ENCODE measurements at regions not wholly inside any gene's neighbourhood (a gene's known extent, or its start where the extent isn't known, plus 50 kb on each side); places are given as distances from the start of the nearest gene placed in this dataset.

DNA sequence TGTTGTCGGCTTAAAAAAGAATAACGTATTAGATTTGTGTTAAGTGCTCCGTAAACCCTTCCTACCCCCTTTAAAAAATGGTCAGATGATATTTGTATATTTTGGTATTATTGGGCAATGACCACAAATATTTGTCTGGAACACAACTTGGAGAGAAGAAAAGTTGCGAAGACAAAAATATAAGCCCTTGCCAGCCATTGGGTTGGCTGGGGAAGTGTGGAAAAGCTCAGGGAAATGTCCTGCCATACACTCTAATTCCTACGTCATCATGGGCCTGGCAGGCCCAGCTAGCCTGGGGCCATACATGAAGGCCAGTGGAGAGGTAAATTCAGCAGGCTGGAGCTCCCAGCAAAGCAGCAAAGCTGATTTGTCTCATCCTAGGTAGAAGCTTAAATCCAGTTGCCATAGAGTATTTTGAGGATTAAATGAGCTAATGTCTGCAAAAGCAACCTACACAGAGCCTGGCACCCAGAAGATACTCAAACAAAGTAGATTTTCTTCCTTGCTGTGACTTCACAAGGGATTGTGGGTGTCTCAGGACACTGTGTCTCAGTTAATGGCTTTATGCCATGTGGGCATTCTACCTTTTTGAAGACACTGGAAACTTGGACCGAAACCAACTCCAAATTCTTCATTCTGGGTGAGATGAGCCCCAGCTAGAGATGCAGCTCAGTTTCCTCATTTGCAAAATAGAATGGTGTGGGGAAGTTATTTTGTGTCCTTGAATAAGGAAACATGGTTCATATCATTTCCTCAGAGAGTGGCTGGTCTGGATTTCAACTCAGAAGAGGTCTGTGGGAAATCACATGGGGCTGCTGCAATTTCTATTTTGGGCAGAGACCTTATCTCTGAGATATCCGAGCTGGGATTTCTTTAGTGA lies 87.9 kb upstream of the MAP4K3 start:
- Histone ChIP-seq H3K23ac (ENCODE audit: low read length) (no peak overlapping the region), H3K27ac (ENCODE audit: low read depth, low read length) (no peak overlapping the region), H4K8ac (ENCODE audit: low read depth, low read length) (no peak overlapping the region), H3K36me3 (ENCODE audit: control insufficient read depth, insufficient read depth, low read length) (no peaks in the 10 kb centered on the region), H3K27me3 (ENCODE audit: insufficient read depth, low read length, poor library complexity) (no peaks in the 10 kb centered on the region), H3K4me2 (ENCODE audit: low read length) (no peak overlapping the region), H3K9ac (ENCODE audit: low read length) (no peak overlapping the region), H3K4ac (ENCODE audit: low read depth, low read length) (no peak overlapping the region), H2AK5ac (ENCODE audit: low read length) (no peak overlapping the region), H3K4me1 (ENCODE audit: control insufficient read depth, low read depth, low read length) (peaks cover 2% of the 10 kb centered on the region), H3K79me2 (ENCODE audit: control insufficient read depth, insufficient read depth, low read length) (no peaks in the 10 kb centered on the region), H2BK5ac (ENCODE audit: low read length) (no peak overlapping the region), H3K4me3 (ENCODE audit: low read length) (no peak overlapping the region), H3K56ac (ENCODE audit: low read length) (no peak overlapping the region), H4K5ac (ENCODE audit: low read length) (no peak overlapping the region), H3K79me1 (ENCODE audit: low read length) (no peaks in the 10 kb centered on the region), H3K18ac (ENCODE audit: low read length) (no peak overlapping the region), H2BK120ac (ENCODE audit: low read depth, low read length) (no peak overlapping the region), H2BK15ac (replicated peaks; ENCODE audit: low read depth) (no peak overlapping the region)
- no peak for DNase-seq
- WGBS (ENCODE audit: extremely low coverage, insufficient coverage, low lambda C conversion rate), result no CpG with 5 or more reads among the region's 7 CpGs

DNA sequence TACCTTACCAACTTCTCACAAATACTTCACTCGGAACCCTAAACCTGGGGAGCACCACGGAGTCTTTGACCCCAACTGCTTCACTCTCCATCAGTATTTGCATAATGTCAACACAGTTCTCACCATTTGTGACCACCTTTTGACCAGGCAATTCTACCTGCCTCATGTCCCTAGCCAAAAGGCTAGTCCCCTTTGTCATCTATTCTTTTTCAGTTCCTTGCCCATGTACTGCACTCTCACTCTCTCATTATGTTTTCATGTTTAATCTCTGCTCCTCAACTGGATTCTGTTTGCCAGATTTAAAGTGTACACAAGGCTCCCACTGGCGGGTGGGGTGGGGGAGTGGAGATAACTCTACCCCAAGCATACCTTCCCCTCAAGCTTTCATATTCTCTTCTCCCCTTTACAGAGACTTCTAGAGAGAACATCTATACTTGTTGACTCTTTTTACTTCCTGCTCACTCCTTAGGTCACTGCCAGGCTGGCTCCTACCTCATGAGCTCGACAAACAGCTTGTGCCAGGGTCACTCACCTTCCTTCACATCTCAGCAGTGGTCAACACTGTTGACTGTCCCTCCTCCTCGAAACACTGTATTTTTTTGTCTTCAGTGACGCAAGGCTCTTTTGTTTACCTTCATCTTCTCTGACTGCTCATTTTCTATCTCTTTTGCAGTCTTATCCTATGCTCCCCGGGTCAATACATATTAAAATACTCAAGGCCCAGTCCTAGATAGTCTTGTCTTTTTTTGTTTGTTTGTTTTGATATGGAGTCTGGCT lies 88.7 kb upstream of the MAP4K3 start:
- H3K79me1 ChIP-seq (ENCODE audit: low read length), result no peaks in the 10 kb centered on the region
- no peaks in the 10 kb centered on the region for H3K36me3 ChIP-seq (ENCODE audit: control insufficient read depth, insufficient read depth, low read length)
- H3K56ac ChIP-seq (ENCODE audit: low read length), result no peak overlapping the region
- no peak overlapping the region for H2BK15ac ChIP-seq (replicated peaks; ENCODE audit: low read depth)
- no peak overlapping the region for H3K9ac ChIP-seq (ENCODE audit: low read length)
- H2BK5ac ChIP-seq (ENCODE audit: low read length), result no peak overlapping the region
- H3K4ac ChIP-seq (ENCODE audit: low read depth, low read length), result no peak overlapping the region
- H3K27ac ChIP-seq (ENCODE audit: low read depth, low read length), result no peak overlapping the region
- H3K4me1 ChIP-seq (ENCODE audit: control insufficient read depth, low read depth, low read length), result peaks cover 2% of the 10 kb centered on the region
- no peak overlapping the region for H3K23ac ChIP-seq (ENCODE audit: low read length)
- no peak overlapping the region for H2BK120ac ChIP-seq (ENCODE audit: low read depth, low read length)
- no peaks in the 10 kb centered on the region for H3K27me3 ChIP-seq (ENCODE audit: insufficient read depth, low read length, poor library complexity)
- no peaks in the 10 kb centered on the region for H3K79me2 ChIP-seq (ENCODE audit: control insufficient read depth, insufficient read depth, low read length)
- no peak overlapping the region for H3K4me2 ChIP-seq (ENCODE audit: low read length)
- no peak for DNase-seq
- H3K18ac ChIP-seq (ENCODE audit: low read length), result no peak overlapping the region
- no peak overlapping the region for H4K5ac ChIP-seq (ENCODE audit: low read length)
- no CpG with 5 or more reads among the region's 7 CpGs for WGBS (ENCODE audit: extremely low coverage, insufficient coverage, low lambda C conversion rate)
- no peak overlapping the region for H4K8ac ChIP-seq (ENCODE audit: low read depth, low read length)
- no peak overlapping the region for H2AK5ac ChIP-seq (ENCODE audit: low read length)
- no peak overlapping the region for H3K4me3 ChIP-seq (ENCODE audit: low read length)

DNA sequence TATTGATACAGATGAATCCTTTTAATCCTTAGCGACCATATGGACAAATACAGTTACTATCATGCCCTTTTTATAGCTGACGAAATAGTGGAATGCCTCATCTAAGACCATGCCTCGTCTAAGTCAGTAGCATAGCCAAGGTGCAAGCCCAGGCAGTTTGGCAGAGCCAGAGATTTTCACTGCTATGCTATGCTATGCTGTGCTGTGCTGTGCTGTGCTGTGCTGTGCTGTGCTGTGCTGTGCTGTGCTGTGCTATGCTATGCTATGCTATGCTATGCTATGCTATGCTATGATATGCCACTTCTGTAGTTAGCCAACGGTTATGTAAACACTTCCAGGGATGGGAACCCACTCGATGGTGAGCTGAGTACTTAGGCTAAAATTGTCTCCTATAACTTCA lies 91.6 kb upstream of the MAP4K3 start:
- Histone ChIP-seq H3K4me3 (ENCODE audit: low read length) (no peak overlapping the region), H3K56ac (ENCODE audit: low read length) (no peak overlapping the region), H2BK15ac (replicated peaks; ENCODE audit: low read depth) (no peak overlapping the region), H3K4me2 (ENCODE audit: low read length) (no peak overlapping the region), H3K79me1 (ENCODE audit: low read length) (no peaks in the 10 kb centered on the region), H3K79me2 (ENCODE audit: control insufficient read depth, insufficient read depth, low read length) (no peaks in the 10 kb centered on the region), H3K18ac (ENCODE audit: low read length) (no peak overlapping the region), H2BK5ac (ENCODE audit: low read length) (no peak overlapping the region), H3K4me1 (ENCODE audit: control insufficient read depth, low read depth, low read length) (peaks cover 2% of the 10 kb centered on the region), H3K27ac (ENCODE audit: low read depth, low read length) (no peak overlapping the region), H4K8ac (ENCODE audit: low read depth, low read length) (no peak overlapping the region), H2AK5ac (ENCODE audit: low read length) (no peak overlapping the region), H2BK120ac (ENCODE audit: low read depth, low read length) (no peak overlapping the region), H3K23ac (ENCODE audit: low read length) (no peak overlapping the region), H4K5ac (ENCODE audit: low read length) (no peak overlapping the region), H3K4ac (ENCODE audit: low read depth, low read length) (no peak overlapping the region), H3K27me3 (ENCODE audit: insufficient read depth, low read length, poor library complexity) (no peaks in the 10 kb centered on the region), H3K9ac (ENCODE audit: low read length) (no peak overlapping the region), H3K36me3 (ENCODE audit: control insufficient read depth, insufficient read depth, low read length) (no peaks in the 10 kb centered on the region)
- no CpG with 5 or more reads among the region's 5 CpGs for WGBS (ENCODE audit: extremely low coverage, insufficient coverage, low lambda C conversion rate)
- no peak for DNase-seq

DNA sequence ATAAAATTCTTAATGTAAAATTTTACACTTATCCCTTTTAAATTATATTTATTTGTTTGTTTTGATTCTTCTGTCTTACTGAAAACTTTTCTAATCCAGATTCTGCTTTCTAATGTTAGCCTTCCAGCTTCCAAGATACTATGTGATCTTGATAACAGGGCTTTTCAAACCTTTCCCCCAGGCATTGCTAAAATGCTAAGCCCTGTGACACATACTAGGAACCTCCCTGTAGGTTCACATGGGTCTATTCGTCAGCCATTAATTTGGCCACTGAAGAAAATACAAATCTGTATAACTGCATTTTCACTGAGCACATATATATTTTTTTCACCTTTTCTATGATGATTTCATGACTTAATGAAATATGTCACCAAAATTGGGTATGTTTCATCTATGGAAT lies 92.8 kb upstream of the MAP4K3 start:
- no peak overlapping the region for H3K27ac ChIP-seq (ENCODE audit: low read depth, low read length)
- H3K4me3 ChIP-seq (ENCODE audit: low read length), result no peak overlapping the region
- H3K18ac ChIP-seq (ENCODE audit: low read length), result no peak overlapping the region
- DNase-seq, result no peak
- H2BK5ac ChIP-seq (ENCODE audit: low read length), result no peak overlapping the region
- no peak overlapping the region for H3K4ac ChIP-seq (ENCODE audit: low read depth, low read length)
- no peak overlapping the region for H2AK5ac ChIP-seq (ENCODE audit: low read length)
- H3K9ac ChIP-seq (ENCODE audit: low read length), result no peak overlapping the region
- H2BK15ac ChIP-seq (replicated peaks; ENCODE audit: low read depth), result no peak overlapping the region
- H2BK120ac ChIP-seq (ENCODE audit: low read depth, low read length), result no peak overlapping the region
- no peak overlapping the region for H4K8ac ChIP-seq (ENCODE audit: low read depth, low read length)
- no peak overlapping the region for H3K23ac ChIP-seq (ENCODE audit: low read length)
- H3K79me1 ChIP-seq (ENCODE audit: low read length), result no peaks in the 10 kb centered on the region
- no peaks in the 10 kb centered on the region for H3K79me2 ChIP-seq (ENCODE audit: control insufficient read depth, insufficient read depth, low read length)
- no peak overlapping the region for H4K5ac ChIP-seq (ENCODE audit: low read length)
- no peak overlapping the region for H3K56ac ChIP-seq (ENCODE audit: low read length)
- no peaks in the 10 kb centered on the region for H3K27me3 ChIP-seq (ENCODE audit: insufficient read depth, low read length, poor library complexity)
- WGBS (ENCODE audit: extremely low coverage, insufficient coverage, low lambda C conversion rate), result no CpG with 5 or more reads among the region's 1 CpG
- H3K4me1 ChIP-seq (ENCODE audit: control insufficient read depth, low read depth, low read length), result no peaks in the 10 kb centered on the region
- H3K4me2 ChIP-seq (ENCODE audit: low read length), result no peak overlapping the region
- no peaks in the 10 kb centered on the region for H3K36me3 ChIP-seq (ENCODE audit: control insufficient read depth, insufficient read depth, low read length)

DNA sequence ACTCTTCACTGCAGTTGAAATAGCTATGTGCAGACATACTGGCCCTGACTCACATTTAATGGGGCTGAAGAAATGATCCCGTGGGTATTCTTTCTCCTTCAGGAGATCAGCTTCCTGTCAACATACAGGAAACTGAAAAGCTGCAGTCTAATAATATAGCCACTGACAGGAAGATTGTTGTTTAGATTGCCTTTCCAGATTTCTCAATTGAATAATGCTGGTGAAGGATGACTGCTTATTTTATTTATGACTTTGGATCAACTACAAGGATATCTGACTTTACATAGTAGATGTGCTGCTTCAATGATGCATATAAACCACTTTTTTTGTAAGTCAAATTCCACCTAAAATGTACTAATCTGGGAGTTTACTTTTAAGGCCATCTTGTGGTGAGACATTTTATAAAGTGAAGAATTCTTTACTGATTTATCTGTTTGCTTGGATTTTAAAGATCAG lies 93.4 kb upstream of the MAP4K3 start:
- Histone ChIP-seq H4K5ac (ENCODE audit: low read length) (no peak overlapping the region), H3K9ac (ENCODE audit: low read length) (no peak overlapping the region), H3K27me3 (ENCODE audit: insufficient read depth, low read length, poor library complexity) (no peaks in the 10 kb centered on the region), H3K36me3 (ENCODE audit: control insufficient read depth, insufficient read depth, low read length) (no peaks in the 10 kb centered on the region), H3K79me1 (ENCODE audit: low read length) (no peaks in the 10 kb centered on the region), H2BK15ac (replicated peaks; ENCODE audit: low read depth) (no peak overlapping the region), H2AK5ac (ENCODE audit: low read length) (no peak overlapping the region), H3K27ac (ENCODE audit: low read depth, low read length) (no peak overlapping the region), H3K56ac (ENCODE audit: low read length) (no peak overlapping the region), H3K4me2 (ENCODE audit: low read length) (no peak overlapping the region), H3K4me1 (ENCODE audit: control insufficient read depth, low read depth, low read length) (no peaks in the 10 kb centered on the region), H3K4ac (ENCODE audit: low read depth, low read length) (no peak overlapping the region), H2BK120ac (ENCODE audit: low read depth, low read length) (no peak overlapping the region), H2BK5ac (ENCODE audit: low read length) (no peak overlapping the region), H3K79me2 (ENCODE audit: control insufficient read depth, insufficient read depth, low read length) (no peaks in the 10 kb centered on the region), H3K4me3 (ENCODE audit: low read length) (no peak overlapping the region), H3K18ac (ENCODE audit: low read length) (no peak overlapping the region), H3K23ac (ENCODE audit: low read length) (no peak overlapping the region), H4K8ac (ENCODE audit: low read depth, low read length) (no peak overlapping the region)
- DNase-seq, result no peak
- WGBS (ENCODE audit: extremely low coverage, insufficient coverage, low lambda C conversion rate), result no CpG with 5 or more reads among the region's 1 CpG
